ENCODE measurements at regions not wholly inside any gene's neighbourhood (a gene's known extent, or its start where the extent isn't known, plus 50 kb on each side); places are given as distances from the start of the nearest gene placed in this dataset.
"Not testable (repeated sequence)": the region's sequence is repeated elsewhere in the genome, so short reads cannot be mapped to it uniquely, and the experiment has no call there.

DNA sequence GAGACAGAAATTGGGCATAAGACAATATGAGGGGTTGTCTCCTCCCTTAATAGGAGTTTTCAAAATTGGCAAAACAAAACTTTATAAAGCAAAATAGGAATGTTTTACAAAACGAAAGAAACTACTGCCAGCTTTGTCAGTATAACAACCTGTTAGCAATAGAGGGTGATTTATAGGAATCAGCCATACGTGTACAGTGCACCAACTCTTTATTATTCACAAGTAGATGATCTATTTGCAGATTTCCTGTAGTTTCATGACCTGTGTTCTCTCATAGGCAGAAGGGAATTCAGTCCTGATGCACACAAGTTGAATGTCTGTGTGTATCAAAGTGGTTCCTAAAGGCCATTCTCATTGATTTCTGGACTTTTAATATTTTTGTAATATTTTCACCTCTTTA is 116.3 kb downstream of the MFAP3L start:
- no peak overlapping the region for H3K27ac Mint-ChIP-seq
- intact Hi-C loops (cut with micrococcal nuclease), result no loop called here
- no peaks in the 10 kb centered on the region for H3K36me3 Mint-ChIP-seq (ENCODE audit: low read depth)
- no peaks in the 10 kb centered on the region for H3K4me1 Mint-ChIP-seq (ENCODE audit: low read depth)
- no peaks in the 10 kb centered on the region for H3K9me3 Mint-ChIP-seq
- no peaks in the 10 kb centered on the region for H3K27me3 Mint-ChIP-seq (ENCODE audit: insufficient read depth)
- no peak overlapping the region for H3K4me3 Mint-ChIP-seq
- no peak for DNase-seq (ENCODE audit: low spot score)

DNA sequence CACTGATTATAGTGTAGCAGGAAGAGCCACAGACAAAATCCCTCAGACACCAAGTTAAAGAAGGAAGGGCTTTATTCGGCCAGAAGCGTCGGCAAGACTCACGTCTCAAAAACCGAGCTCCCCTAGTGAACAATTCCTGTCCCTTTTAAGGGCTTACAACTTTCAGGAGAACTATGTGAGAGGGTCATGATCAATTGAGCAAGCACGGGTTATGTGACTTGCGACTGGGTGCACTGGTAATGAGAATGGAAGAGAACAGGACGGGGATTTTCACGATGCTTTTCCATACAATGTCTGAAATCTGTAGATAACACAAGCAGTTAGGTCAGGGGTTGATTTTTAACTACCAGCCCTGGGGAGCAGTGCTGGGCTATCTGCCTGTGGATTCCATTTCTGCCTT is 116.7 kb downstream of the MFAP3L start:
- H3K36me3 Mint-ChIP-seq (ENCODE audit: low read depth), result no peaks in the 10 kb centered on the region
- H3K27ac Mint-ChIP-seq, result no peak overlapping the region
- H3K4me3 Mint-ChIP-seq, result no peak overlapping the region
- intact Hi-C loops (cut with micrococcal nuclease), result no loop called here
- DNase-seq (ENCODE audit: low spot score), result no peak
- no peaks in the 10 kb centered on the region for H3K27me3 Mint-ChIP-seq (ENCODE audit: insufficient read depth)
- no peaks in the 10 kb centered on the region for H3K4me1 Mint-ChIP-seq (ENCODE audit: low read depth)
- no peaks in the 10 kb centered on the region for H3K9me3 Mint-ChIP-seq

DNA sequence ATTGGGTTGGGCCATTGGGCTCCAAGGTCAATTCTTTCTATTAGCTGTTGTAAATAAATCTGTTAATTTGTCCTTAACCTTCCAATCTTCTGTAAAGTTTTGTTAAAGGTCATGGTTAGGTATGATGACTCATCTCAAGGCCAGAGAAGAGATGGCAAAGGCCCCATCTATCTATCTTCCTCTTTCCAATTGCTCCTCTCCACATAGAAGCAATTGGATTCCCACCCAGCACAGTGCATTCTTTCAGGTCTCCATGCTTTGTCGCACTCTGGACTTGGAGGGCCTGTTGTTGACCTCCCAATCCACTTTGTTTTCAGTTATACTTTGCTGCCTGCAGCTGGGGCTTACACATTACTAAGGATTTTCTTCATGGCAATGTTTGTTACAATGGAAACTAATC is 118.5 kb downstream of the MFAP3L start:
- Mint-ChIP-seq H3K36me3 (ENCODE audit: low read depth) (no peaks in the 10 kb centered on the region), H3K4me1 (ENCODE audit: low read depth) (no peaks in the 10 kb centered on the region), H3K9me3 (no peaks in the 10 kb centered on the region), H3K27ac (no peak overlapping the region), H3K27me3 (ENCODE audit: insufficient read depth) (no peaks in the 10 kb centered on the region), H3K4me3 (no peak overlapping the region)
- no peak for DNase-seq (ENCODE audit: low spot score)
- intact Hi-C loops (cut with micrococcal nuclease), result no loop called here

DNA sequence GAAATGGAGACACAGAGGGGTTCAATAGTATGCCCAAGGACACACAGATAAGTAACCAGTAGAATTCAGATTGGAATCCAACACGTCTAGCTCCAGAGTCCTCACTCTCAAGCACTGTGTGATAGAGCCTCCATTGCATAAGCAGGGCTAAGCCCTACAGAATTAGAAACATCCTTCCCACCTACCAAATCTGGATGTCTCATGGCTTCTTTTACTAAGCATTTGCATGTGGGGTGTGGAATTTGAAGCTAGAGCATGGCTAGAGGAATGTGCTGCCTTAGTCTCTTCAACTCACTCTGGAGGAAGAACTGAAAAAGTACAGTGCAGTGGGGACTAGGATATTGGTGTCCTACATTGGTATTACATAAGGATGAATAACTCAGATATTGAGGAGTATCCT is 119.4 kb downstream of the MFAP3L start:
- no peak for DNase-seq (ENCODE audit: low spot score)
- no peaks in the 10 kb centered on the region for H3K36me3 Mint-ChIP-seq (ENCODE audit: low read depth)
- H3K4me3 Mint-ChIP-seq, result no peak overlapping the region
- no peaks in the 10 kb centered on the region for H3K9me3 Mint-ChIP-seq
- H3K27me3 Mint-ChIP-seq (ENCODE audit: insufficient read depth), result no peaks in the 10 kb centered on the region
- no peak overlapping the region for H3K27ac Mint-ChIP-seq
- no peaks in the 10 kb centered on the region for H3K4me1 Mint-ChIP-seq (ENCODE audit: low read depth)
- intact Hi-C loops (cut with micrococcal nuclease), result no loop called here

DNA sequence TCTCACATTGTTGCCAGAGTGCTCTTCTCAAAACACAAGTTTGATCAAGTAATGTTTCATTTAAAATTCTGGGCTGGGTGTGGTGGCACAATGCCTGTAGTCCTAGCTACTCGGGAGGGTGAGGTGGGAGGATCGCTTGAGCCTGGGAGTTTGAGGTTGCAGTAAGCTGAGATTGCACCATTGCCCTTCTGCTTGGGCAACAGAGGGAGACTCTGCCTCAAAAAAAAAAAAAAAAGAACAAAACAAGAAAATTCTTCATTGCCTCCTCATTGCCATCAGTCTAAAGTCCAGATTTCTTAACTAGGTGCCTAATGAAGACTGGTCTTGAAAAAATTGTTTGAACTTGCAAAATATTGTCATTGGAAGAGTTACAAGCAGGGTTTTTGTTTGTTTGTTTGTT is 120.1 kb downstream of the MFAP3L start:
- intact Hi-C loops (cut with micrococcal nuclease), result no loop called here
- H3K4me1 Mint-ChIP-seq (ENCODE audit: low read depth), result no peaks in the 10 kb centered on the region
- H3K36me3 Mint-ChIP-seq (ENCODE audit: low read depth), result no peaks in the 10 kb centered on the region
- no peak for DNase-seq (ENCODE audit: low spot score)
- no peaks in the 10 kb centered on the region for H3K27me3 Mint-ChIP-seq (ENCODE audit: insufficient read depth)
- no peak overlapping the region for H3K4me3 Mint-ChIP-seq
- H3K9me3 Mint-ChIP-seq, result no peaks in the 10 kb centered on the region
- no peak overlapping the region for H3K27ac Mint-ChIP-seq

DNA sequence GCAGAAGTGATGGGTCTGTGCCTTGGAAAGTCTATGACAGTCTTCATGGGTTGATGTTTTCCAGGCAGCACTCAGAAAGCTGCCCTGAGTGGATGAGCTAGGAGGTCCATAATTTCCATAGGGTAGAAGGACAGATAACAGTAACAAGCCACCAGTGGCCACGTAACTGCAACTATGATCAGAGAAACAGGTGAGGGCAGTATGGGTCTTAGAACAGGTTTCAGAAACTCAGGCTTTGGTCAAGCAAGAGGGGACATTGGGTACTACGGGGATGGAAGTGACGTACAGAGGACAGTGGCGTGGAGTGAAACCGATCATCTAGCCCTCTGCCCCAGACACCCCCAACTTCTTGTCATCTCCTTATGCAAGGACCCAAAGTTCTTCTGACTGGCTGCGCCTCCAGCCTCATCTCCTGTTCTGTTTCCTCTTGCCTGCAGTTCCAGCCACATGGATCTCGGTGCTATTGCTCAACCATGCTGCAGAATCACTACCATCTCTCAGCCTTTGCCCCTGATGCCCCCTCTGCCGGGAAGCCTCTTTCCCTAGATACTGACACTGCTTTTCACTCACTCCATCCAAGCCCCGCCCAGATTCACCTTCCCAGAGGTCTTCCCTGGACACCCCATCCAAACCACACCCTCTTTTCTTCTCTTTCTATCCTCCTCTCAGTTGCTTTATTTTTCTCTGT is 123.4 kb downstream of the MFAP3L start:
- no peak for DNase-seq (ENCODE audit: low spot score)
- Mint-ChIP-seq H3K27ac (no peak overlapping the region), H3K27me3 (ENCODE audit: insufficient read depth) (peaks cover 2% of the 10 kb centered on the region), H3K4me1 (ENCODE audit: low read depth) (no peaks in the 10 kb centered on the region), H3K36me3 (ENCODE audit: low read depth) (no peaks in the 10 kb centered on the region), H3K9me3 (no peaks in the 10 kb centered on the region), H3K4me3 (no peak overlapping the region)
- intact Hi-C loops (cut with micrococcal nuclease), result no loop called here

DNA sequence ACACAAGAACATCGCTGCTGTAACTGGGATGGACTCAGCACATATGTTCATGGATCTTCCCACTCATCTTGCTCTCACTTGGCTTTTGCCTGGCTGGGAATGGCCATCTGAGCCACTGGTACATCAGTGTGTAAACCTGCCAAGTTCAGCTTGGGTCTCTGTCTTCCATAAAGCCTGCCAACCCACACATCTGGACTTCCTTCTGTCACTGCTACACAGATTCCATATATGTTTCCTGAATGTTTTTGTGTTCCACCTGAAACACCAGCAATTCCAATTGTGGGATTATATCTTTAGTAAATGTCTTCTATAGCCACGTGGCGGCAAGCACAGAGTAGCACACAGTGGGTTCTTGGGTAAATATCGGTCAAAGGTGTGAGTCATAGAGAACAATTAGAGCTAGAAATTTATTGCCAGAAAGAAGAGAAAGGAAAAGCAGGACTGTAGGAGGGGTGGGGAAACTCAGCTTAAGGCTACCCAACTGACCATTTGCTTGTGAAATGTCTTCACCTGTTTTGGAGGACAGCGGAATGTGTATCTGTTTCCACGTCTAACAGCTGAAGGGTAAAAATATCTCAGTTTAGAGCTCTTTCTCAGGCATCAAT is 125.9 kb downstream of the MFAP3L start:
- no peaks in the 10 kb centered on the region for H3K4me1 Mint-ChIP-seq (ENCODE audit: low read depth)
- H3K36me3 Mint-ChIP-seq (ENCODE audit: low read depth), result no peaks in the 10 kb centered on the region
- peaks cover 2% of the 10 kb centered on the region for H3K27me3 Mint-ChIP-seq (ENCODE audit: insufficient read depth)
- H3K9me3 Mint-ChIP-seq, result no peaks in the 10 kb centered on the region
- intact Hi-C loops (cut with micrococcal nuclease), result no loop called here
- no peak for DNase-seq (ENCODE audit: low spot score)
- no peak overlapping the region for H3K27ac Mint-ChIP-seq
- H3K4me3 Mint-ChIP-seq, result no peak overlapping the region

DNA sequence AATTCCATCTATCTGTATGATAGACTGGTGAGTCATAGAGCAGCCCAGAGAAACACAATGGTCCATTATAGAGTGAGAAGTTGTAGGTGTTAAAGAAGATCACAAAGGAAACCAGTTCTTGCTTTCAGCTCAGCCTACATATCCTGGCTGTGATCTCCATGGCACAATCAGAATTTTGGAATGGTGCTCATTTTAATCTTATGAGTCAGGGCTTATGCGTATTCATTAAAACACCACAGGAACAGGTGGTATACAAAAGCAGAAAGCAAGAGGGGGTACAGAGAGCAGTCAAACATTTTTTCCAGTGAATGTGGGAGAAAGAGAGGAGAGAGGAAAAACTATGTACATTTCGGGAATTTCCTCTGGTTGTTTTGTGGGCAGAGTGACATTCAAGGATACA is 126.9 kb downstream of the MFAP3L start:
- Mint-ChIP-seq H3K27ac (no peak overlapping the region), H3K27me3 (ENCODE audit: insufficient read depth) (peaks cover 2% of the 10 kb centered on the region), H3K4me3 (no peak overlapping the region), H3K4me1 (ENCODE audit: low read depth) (no peaks in the 10 kb centered on the region), H3K36me3 (ENCODE audit: low read depth) (no peaks in the 10 kb centered on the region), H3K9me3 (no peaks in the 10 kb centered on the region)
- DNase-seq (ENCODE audit: low spot score), result no peak
- intact Hi-C loops (cut with micrococcal nuclease), result no loop called here

DNA sequence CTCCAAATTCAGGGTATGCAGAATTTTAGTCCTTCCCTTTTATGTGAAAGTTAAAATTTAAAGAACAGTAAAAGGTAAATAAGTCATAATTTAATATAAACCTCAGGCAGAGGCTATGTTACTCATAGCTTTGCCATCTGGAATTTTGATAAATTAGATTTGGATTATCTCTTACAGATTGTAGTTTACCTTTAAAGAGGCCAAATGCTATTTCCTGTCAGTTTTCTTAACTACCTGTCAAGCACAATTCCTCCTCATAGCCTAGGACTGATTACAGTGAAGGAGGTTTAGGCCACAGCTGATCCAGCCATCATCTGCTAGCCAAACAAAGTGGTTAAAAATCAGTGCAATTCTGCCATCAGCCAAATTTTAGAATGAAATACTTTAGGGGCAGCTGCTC is 128.1 kb downstream of the MFAP3L start:
- Mint-ChIP-seq H3K27me3 (ENCODE audit: insufficient read depth) (peaks cover 2% of the 10 kb centered on the region), H3K27ac (no peak overlapping the region)

DNA sequence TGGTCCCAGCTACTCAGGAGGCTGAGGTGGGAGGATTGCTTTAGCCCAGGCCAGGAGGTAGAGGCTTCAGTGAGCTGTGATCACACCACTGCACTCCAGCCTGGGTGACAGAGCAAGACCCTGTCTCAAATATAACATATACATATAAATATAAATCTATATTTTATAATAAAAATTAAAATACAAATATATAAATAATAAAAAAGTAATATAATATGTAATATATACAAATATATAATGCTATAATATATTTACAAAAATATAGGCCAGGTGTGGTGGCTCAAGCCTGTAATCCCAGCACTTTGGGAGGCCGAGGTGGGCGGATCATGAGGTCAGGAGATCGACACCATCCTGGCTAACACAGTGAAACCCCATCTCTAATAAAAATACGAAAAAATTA is 131.4 kb downstream of the MFAP3L start:
- H3K27me3 Mint-ChIP-seq (ENCODE audit: insufficient read depth); DNase-seq (ENCODE audit: low spot score); H3K4me1 Mint-ChIP-seq (ENCODE audit: low read depth); H3K36me3 Mint-ChIP-seq (ENCODE audit: low read depth); H3K27ac Mint-ChIP-seq; H3K9me3 Mint-ChIP-seq; H3K4me3 Mint-ChIP-seq; intact Hi-C loops (cut with micrococcal nuclease): not testable (repeated sequence)

More for the DNA sequence above, 128.1 kb downstream of the MFAP3L start:
- no peak overlapping the region for H3K4me3 Mint-ChIP-seq
- DNase-seq (ENCODE audit: low spot score), result no peak
- no peaks in the 10 kb centered on the region for H3K9me3 Mint-ChIP-seq
- no peaks in the 10 kb centered on the region for H3K36me3 Mint-ChIP-seq (ENCODE audit: low read depth)
- H3K4me1 Mint-ChIP-seq (ENCODE audit: low read depth), result no peaks in the 10 kb centered on the region
- intact Hi-C loops (cut with micrococcal nuclease), result no loop called here

DNA sequence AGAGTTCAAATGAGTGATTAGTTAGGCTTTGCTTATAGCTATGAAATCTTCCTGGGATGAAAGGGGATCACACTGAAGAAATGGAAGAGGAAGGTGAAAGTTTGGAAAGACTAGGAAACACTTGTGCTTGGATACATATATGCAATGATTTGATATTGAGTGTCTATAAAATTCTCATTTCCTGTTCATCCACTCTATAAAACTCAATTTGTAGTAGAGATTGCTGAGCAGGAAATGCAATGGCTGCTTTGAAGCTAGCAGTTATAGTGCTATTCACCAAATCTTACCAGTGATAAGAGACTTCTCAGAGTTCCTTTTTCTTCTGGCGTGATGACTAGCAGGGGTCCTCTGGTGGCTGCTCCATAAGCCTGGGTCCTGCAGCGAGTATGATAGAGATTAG is 128.1 kb upstream of the HPF1 start:
- DNase-seq (ENCODE audit: low spot score), result no peak
- H3K4me1 Mint-ChIP-seq (ENCODE audit: low read depth), result no peaks in the 10 kb centered on the region
- H3K36me3 Mint-ChIP-seq (ENCODE audit: low read depth), result no peaks in the 10 kb centered on the region
- no peaks in the 10 kb centered on the region for H3K9me3 Mint-ChIP-seq
- intact Hi-C loops (cut with micrococcal nuclease), result no loop called here
- no peak overlapping the region for H3K27ac Mint-ChIP-seq
- H3K4me3 Mint-ChIP-seq, result no peak overlapping the region
- no peaks in the 10 kb centered on the region for H3K27me3 Mint-ChIP-seq (ENCODE audit: insufficient read depth)

DNA sequence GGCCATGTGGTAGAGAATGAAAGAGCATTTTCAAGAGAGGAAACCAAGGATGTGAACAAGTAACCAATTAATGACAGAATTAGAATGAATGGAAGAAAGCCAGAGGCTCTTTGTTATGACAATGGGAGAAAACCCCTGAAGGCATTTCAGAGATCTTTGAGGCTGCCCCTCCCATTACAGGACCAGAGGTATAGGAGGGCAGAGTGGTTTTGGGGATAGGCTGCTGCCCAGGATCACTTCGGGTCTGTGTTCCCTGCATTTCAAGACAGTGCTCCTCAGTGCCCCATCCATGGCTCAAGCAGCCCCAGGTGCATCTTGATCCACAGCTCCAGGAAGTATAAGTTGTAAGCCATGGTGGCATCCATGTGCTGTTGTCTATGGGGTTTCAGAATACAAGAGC is 124.0 kb upstream of the HPF1 start:
- Mint-ChIP-seq H3K27me3 (ENCODE audit: insufficient read depth) (peaks cover 2% of the 10 kb centered on the region), H3K27ac (no peak overlapping the region), H3K4me3 (no peak overlapping the region), H3K4me1 (ENCODE audit: low read depth) (no peaks in the 10 kb centered on the region), H3K36me3 (ENCODE audit: low read depth) (no peaks in the 10 kb centered on the region), H3K9me3 (no peaks in the 10 kb centered on the region)
- intact Hi-C loops (cut with micrococcal nuclease), result no loop called here
- no peak for DNase-seq (ENCODE audit: low spot score)

DNA sequence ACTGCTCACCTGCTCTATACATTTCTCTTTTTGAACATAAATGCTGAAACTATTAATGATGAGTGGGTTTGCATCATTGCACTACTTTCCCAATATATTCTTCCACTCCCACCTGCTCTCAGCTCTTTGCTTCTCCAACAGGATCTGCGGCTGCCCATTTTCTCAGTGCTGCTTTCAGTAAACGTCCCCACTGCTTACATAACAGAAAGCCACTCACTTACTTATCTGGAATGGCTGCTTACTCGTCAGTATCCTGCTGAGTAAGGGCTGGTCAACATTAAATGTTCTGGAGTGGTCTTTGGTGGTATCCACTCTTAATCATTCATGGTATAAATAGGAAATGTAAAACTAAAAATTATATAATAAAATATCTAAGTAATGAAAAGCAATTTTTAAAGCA is 112.8 kb upstream of the HPF1 start:
- Mint-ChIP-seq H3K27me3 (ENCODE audit: insufficient read depth) (peaks cover 6% of the 10 kb centered on the region), H3K27ac (no peak overlapping the region), H3K4me3 (no peak overlapping the region), H3K4me1 (ENCODE audit: low read depth) (no peaks in the 10 kb centered on the region), H3K9me3 (no peaks in the 10 kb centered on the region), H3K36me3 (ENCODE audit: low read depth) (no peaks in the 10 kb centered on the region)
- intact Hi-C loops (cut with micrococcal nuclease), result no loop called here
- no peak for DNase-seq (ENCODE audit: low spot score)

DNA sequence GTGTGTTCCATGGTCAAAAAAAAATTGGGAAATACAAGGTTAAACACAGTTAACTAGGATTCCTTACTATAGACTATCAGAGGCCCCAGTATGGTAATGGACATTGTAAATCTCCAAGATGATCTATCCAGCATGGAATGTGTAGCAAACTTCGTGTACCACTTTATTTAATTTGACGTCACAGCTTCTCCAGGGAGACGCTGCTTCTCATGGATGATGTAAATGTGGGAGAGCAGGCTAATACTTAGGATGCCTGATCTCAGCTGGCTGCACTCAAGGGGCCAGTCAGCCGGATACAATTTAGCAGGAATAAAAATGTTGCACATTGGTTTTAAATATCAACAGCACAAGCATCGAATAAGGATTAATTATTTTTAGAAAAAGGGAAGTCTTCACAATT is 111.7 kb upstream of the HPF1 start:
- Mint-ChIP-seq H3K27me3 (ENCODE audit: insufficient read depth) (no peaks in the 10 kb centered on the region), H3K4me1 (ENCODE audit: low read depth) (no peaks in the 10 kb centered on the region), H3K27ac (no peak overlapping the region), H3K4me3 (no peak overlapping the region), H3K36me3 (ENCODE audit: low read depth) (no peaks in the 10 kb centered on the region), H3K9me3 (no peaks in the 10 kb centered on the region)
- intact Hi-C loops (cut with micrococcal nuclease), result no loop called here
- DNase-seq (ENCODE audit: low spot score), result no peak

All from activated T-helper 1 cell treated with anti-CD3 and anti-CD28 coated beads, Interleukin-12 subunit alpha, Interleukin-12 subunit beta, Interleukin-2, Interleukin-4 antibody, amounts not matched to agents 30 ng/mL and 10 ng/mL and 1 ng/mL, durations not matched to agents 14 hours and 24 hours and 36 hours (primary cell).